ENCODE measurements at regions not wholly inside any gene's neighbourhood (a gene's known extent, or its start where the extent isn't known, plus 50 kb on each side); places are given as distances from the start of the nearest gene placed in this dataset.

DNA sequence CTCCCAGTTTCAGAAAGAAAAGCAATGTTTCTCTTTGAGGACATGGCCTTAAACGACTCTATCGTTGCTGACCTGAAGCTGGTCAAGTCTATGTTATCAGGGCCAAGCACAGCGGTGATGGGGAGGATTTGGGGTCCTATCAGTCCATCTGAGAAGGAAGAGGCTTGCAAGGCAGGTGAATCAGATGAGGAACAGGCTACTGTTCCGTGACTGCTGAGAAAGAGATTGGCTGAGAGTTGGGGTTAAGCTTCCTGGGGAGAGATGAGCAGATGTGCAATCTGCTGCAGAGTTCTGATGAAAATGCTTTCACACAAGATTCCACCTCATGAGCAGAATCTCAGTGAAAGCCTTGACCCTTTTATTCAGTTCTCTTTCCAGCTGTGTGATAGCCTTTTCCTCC, 168.3 kb upstream of the STMND1 start:
- TF ChIP-seq GATA2 (IDR thresholded peaks at IDR 0.05; ENCODE audit: low read depth, low read length) (no peak), GATA3 (IDR thresholded peaks at IDR 0.05; ENCODE audit: low read depth, low read length) (no peak)
